LNCaP clone FGC (cell line): ENCODE measurements at regions not wholly inside any gene's neighbourhood (a gene's known extent, or its start where the extent isn't known, plus 50 kb on each side); places are given as distances from the start of the nearest gene placed in this dataset.

ENCODE experiments used
- DNase-seq: peaks from one replicate; pipeline ENCODE4 v3.0.0-alpha.2; 2011; ENCODE audit warnings: low read depth
- H3K4me3 ChIP-seq: 2 replicates; pipeline ENCODE4 v1.5.1; 2011; ENCODE audit warnings: mild to moderate bottlenecking, low read depth, low read length, control low read depth
- CTCF ChIP-seq: IDR thresholded peaks from 2 replicates; pipeline ENCODE4 v1.5.1; 2012; ENCODE audit warnings: mild to moderate bottlenecking; ENCODE audit not compliant: control insufficient read depth, insufficient read depth; ENCODE audit errors: extremely low read depth

GRCh38 chr1:172821609-172822274 lies 162.8 kb downstream of the FASLG start:
- no peak for TF ChIP-seq CTCF
- DNase-seq, result no peak
- no peak overlapping the region for H3K4me3 ChIP-seq

- H3K4me3 ChIP-seq, result no peak overlapping the region
- no peak for DNase-seq
- TF ChIP-seq CTCF, result peak; percentile 30; the same call in 1 of the 2 replicates
Observed at GRCh38 chr1:172822886-172823285, 164.0 kb downstream of the FASLG start.

GRCh38 chr1:172823534-172823933 lies 164.6 kb downstream of the FASLG start:
- H3K4me3 ChIP-seq, result no peak overlapping the region
- DNase-seq, result no peak
- no peak for TF ChIP-seq CTCF

- H3K4me3 ChIP-seq, result no peak overlapping the region
- no peak for DNase-seq
- TF ChIP-seq CTCF, result no peak
Observed at GRCh38 chr1:172824209-172824608, 165.3 kb downstream of the FASLG start.

- no peak overlapping the region for H3K4me3 ChIP-seq
Observed at GRCh38 chr1:172826096-172826741, 167.3 kb downstream of the FASLG start.

GRCh38 chr1:172827301-172827700 lies 168.4 kb downstream of the FASLG start:
- no peak for DNase-seq
- TF ChIP-seq CTCF, result no peak
- H3K4me3 ChIP-seq, result no peak overlapping the region

More at GRCh38 chr1:172826096-172826741, 167.3 kb downstream of the FASLG start:
- DNase-seq, result no peak
- TF ChIP-seq CTCF, result peak; percentile 83
